ENCODE measurements at regions not wholly inside any gene's neighbourhood (a gene's known extent, or its start where the extent isn't known, plus 50 kb on each side); places are given as distances from the start of the nearest gene placed in this dataset.

DNA sequence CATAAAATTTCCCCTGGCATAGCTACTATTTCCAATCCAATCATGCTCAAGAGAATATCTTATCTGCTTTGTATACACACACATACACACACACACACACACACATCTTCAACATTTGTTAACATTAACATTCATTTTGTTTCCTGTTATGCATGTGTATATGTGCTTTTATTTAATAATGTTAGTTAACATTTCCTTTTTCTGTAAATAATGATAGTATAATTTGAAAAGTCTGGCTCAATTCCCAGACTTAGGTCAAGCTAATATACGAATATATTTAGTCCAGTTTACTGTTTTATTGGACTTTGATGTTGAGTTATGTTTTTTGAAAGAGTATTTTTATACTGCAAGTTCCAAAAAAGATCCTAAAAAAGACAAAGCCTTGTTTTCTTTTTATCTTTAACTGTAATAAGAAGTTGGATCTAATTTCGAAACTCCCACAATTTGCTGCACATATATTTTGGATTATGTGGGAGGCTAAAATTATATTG is 1072.4 kb downstream of the EFNB2 start:
- TF ChIP-seq FOXP2 (optimal IDR thresholded peaks at IDR 0.05; ENCODE audit: control extremely low read depth, extremely low read length, insufficient read depth) = no peak
- TF ChIP-seq POLR2AphosphoS5 (IDR thresholded peaks at IDR 0.05; ENCODE audit: borderline replicate concordance, low read depth, low read length) = no peak

Measured in SK-N-MC (cell line).